ENCODE measurements at regions not wholly inside any gene's neighbourhood (a gene's known extent, or its start where the extent isn't known, plus 50 kb on each side); places are given as distances from the start of the nearest gene placed in this dataset.

DNA sequence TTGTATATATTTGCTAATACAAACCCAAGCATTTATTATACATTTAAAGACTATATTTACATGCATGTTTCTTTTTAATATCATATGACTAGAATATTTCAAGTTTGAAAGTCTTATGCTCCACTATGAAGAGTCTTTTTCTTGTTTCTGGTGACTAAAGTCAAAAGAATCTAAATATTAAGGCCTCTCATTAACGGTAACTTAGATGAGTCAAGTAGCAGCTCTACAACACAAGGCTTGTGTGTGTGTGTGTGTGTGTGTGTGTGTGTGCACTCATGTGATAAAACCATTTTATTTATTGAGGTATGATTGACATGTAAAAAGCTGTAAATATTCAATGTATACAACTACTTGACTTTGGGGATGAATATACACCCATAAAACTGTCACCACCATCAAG, 275.6 kb downstream of the TFAP2B start:
- ATAC-seq (ENCODE audit: low read depth) (no peak), DNase-seq (no peak)
- POLR2A ChIA-PET: no interaction called here
- no peak overlapping the region for H3K4me3 ChIP-seq (ENCODE audit: control extremely low read depth in 1 of 5, extremely low read depth in 1 of 5, insufficient read depth in 1 of 5, low read depth in 2 of 5, low read length in 4 of 5)
- CTCF ChIA-PET: interaction anchor here (0.9 kb wide), 1 partner anchor 11 kb away, joined by 3 read pairs; no protein-coding TSS in a partner anchor
- H3K4me2 ChIP-seq (replicated peaks; ENCODE audit: low read depth, low read length, poor library complexity, severe bottlenecking): no peak overlapping the region
- TF ChIP-seq, protein P1, sequence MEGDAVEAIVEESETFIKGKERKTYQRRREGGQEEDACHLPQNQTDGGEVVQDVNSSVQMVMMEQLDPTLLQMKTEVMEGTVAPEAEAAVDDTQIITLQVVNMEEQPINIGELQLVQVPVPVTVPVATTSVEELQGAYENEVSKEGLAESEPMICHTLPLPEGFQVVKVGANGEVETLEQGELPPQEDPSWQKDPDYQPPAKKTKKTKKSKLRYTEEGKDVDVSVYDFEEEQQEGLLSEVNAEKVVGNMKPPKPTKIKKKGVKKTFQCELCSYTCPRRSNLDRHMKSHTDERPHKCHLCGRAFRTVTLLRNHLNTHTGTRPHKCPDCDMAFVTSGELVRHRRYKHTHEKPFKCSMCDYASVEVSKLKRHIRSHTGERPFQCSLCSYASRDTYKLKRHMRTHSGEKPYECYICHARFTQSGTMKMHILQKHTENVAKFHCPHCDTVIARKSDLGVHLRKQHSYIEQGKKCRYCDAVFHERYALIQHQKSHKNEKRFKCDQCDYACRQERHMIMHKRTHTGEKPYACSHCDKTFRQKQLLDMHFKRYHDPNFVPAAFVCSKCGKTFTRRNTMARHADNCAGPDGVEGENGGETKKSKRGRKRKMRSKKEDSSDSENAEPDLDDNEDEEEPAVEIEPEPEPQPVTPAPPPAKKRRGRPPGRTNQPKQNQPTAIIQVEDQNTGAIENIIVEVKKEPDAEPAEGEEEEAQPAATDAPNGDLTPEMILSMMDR (IDR thresholded peaks at IDR 0.05): no peak
- TF ChIP-seq EZH2 (IDR thresholded peaks at IDR 0.05; ENCODE audit: borderline replicate concordance, insufficient read depth, low read depth, low read length, poor library complexity, severe bottlenecking): no peak
- intact Hi-C loops (cut with micrococcal nuclease): no loop called here
- H3K27me3 Mint-ChIP-seq: no peaks in the 10 kb centered on the region
- no peaks in the 10 kb centered on the region for H4K20me1 ChIP-seq (ENCODE audit: control insufficient read depth, insufficient read depth, low read length, poor library complexity, severe bottlenecking)
- no peaks in the 10 kb centered on the region for H3K36me3 ChIP-seq (replicated peaks in 1 of 2; ENCODE audit: control extremely low read depth in 1 of 2, control insufficient read depth in 1 of 2, extremely low read depth in 1 of 2, insufficient read depth in 2 of 2, low read length in 1 of 2)
- no peak overlapping the region for H2AFZ ChIP-seq (ENCODE audit: insufficient read depth, low read depth, low read length, poor library complexity, severe bottlenecking)
- WGBS (ENCODE audit: insufficient coverage): no CpG with 5 or more reads among the region's 1 CpG
- no peaks in the 10 kb centered on the region for H3K27me3 ChIP-seq (replicated peaks in 1 of 4; ENCODE audit: control extremely low read depth in 1 of 4, control insufficient read depth in 3 of 4, insufficient read depth in 4 of 4, low read length in 3 of 4)
- H3K27ac ChIP-seq (ENCODE audit: low read length in 2 of 2): no peak overlapping the region
- H3K27ac Mint-ChIP-seq: no peak overlapping the region
- H3K79me2 ChIP-seq (ENCODE audit: control insufficient read depth, insufficient read depth, low read length): no peaks in the 10 kb centered on the region
- peaks cover 3% of the 10 kb centered on the region for H3K9me3 Mint-ChIP-seq (ENCODE audit: insufficient read depth)
- H3K4me1 ChIP-seq (ENCODE audit: control insufficient read depth in 2 of 2, insufficient read depth in 2 of 2, low read length in 2 of 2): no peaks in the 10 kb centered on the region
- no peak overlapping the region for H3K9ac ChIP-seq (ENCODE audit: low read length)
- H3K4me3 Mint-ChIP-seq: no peak overlapping the region
- no peaks in the 10 kb centered on the region for H3K4me1 Mint-ChIP-seq
- H3K9me3 ChIP-seq (ENCODE audit: control extremely low read depth in 1 of 3, control insufficient read depth in 2 of 3, insufficient read depth in 1 of 3, low read length in 2 of 3): peaks cover 0 to 4% (median 3%) of the 10 kb centered on the region in 3 donors

DNA sequence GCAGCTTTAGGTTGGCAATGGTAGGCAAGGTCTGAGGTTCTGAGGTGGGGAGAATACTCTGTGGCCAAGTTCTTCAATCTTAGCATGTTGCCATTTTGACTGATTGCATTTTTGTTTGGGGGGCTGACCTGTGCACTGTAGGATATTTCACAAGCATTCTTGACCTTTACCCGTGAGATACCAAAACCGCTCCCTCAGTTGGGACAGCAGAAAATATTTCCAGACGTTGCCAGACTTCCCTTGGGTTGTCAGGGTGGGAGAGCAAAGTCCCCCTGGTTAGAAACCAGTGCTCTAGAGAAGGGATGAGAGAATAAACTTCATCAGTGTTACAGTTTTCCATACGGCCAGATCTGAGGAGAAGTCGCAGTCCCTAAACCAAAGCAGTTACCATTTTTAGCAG, 279.6 kb downstream of the TFAP2B start:
- DNase-seq (no peak), ATAC-seq (ENCODE audit: low read depth) (no peak)
- H3K36me3 ChIP-seq (replicated peaks in 1 of 2; ENCODE audit: control extremely low read depth in 1 of 2, control insufficient read depth in 1 of 2, extremely low read depth in 1 of 2, insufficient read depth in 2 of 2, low read length in 1 of 2): no peaks in the 10 kb centered on the region
- Mint-ChIP-seq H3K4me3 (no peak overlapping the region), H3K9me3 (ENCODE audit: insufficient read depth) (peaks cover 3% of the 10 kb centered on the region), H3K27ac (no peak overlapping the region), H3K4me1 (no peaks in the 10 kb centered on the region), H3K27me3 (no peaks in the 10 kb centered on the region)
- no peaks in the 10 kb centered on the region for H3K79me2 ChIP-seq (ENCODE audit: control insufficient read depth, insufficient read depth, low read length)
- 72% methylated on average over 3 of the region's 5 CpGs for WGBS (ENCODE audit: insufficient coverage)
- no peaks in the 10 kb centered on the region for H3K9me3 ChIP-seq (ENCODE audit: control extremely low read depth in 1 of 3, control insufficient read depth in 2 of 3, insufficient read depth in 1 of 3, low read length in 2 of 3)
- no peak overlapping the region for H3K27ac ChIP-seq (ENCODE audit: low read length in 2 of 2)
- H3K4me2 ChIP-seq (replicated peaks; ENCODE audit: low read depth, low read length, poor library complexity, severe bottlenecking): no peak overlapping the region
- H3K9ac ChIP-seq (ENCODE audit: low read length): no peak overlapping the region
- H4K20me1 ChIP-seq (ENCODE audit: control insufficient read depth, insufficient read depth, low read length, poor library complexity, severe bottlenecking): no peaks in the 10 kb centered on the region
- H2AFZ ChIP-seq (ENCODE audit: insufficient read depth, low read depth, low read length, poor library complexity, severe bottlenecking): no peak overlapping the region
- intact Hi-C loops (cut with micrococcal nuclease): no loop called here
- POLR2A ChIA-PET: no interaction called here
- H3K4me3 ChIP-seq (ENCODE audit: control extremely low read depth in 1 of 5, extremely low read depth in 1 of 5, insufficient read depth in 1 of 5, low read depth in 2 of 5, low read length in 4 of 5): no peak overlapping the region
- H3K27me3 ChIP-seq (replicated peaks in 1 of 4; ENCODE audit: control extremely low read depth in 1 of 4, control insufficient read depth in 3 of 4, insufficient read depth in 4 of 4, low read length in 3 of 4): no peaks in the 10 kb centered on the region
- CTCF ChIA-PET: no interaction called here
- no peaks in the 10 kb centered on the region for H3K4me1 ChIP-seq (ENCODE audit: control insufficient read depth in 2 of 2, insufficient read depth in 2 of 2, low read length in 2 of 2)
- TF ChIP-seq EZH2 (IDR thresholded peaks at IDR 0.05; ENCODE audit: borderline replicate concordance, insufficient read depth, low read depth, low read length, poor library complexity, severe bottlenecking): no peak
- TF ChIP-seq, protein P1 (IDR thresholded peaks at IDR 0.05): no peak

Data from B cell (primary cell).